Lower lobe of right lung (tissue), 2 donors: ENCODE measurements at regions not wholly inside any gene's neighbourhood (a gene's known extent, or its start where the extent isn't known, plus 50 kb on each side); places are given as distances from the start of the nearest gene placed in this dataset.
A peak's percentile ranks its signal among the peaks of the same experiment; 100 is the strongest.

Experiments used
- ATAC-seq, 2 donors: fragments of 200-7000 bp; cut with Tn5 transposase; one replicate each; pipeline ENCODE4 v1.9.1; 2020 to 2022; ENCODE audit warnings: mild to moderate bottlenecking in 2 of 2, moderate library complexity in 2 of 2
- DNase-seq: peaks from one replicate; pipeline ENCODE4 v3.0.0-alpha.2; 2020
- H3K27ac ChIP-seq: fragments of 200-600 bp; one replicate; pipeline ENCODE4 v1.8.0; 2022
- H3K27me3 ChIP-seq: fragments of 200-600 bp; one replicate; pipeline ENCODE4 v1.8.0; 2022; ENCODE audit warnings: low read depth
- H3K36me3 ChIP-seq: fragments of 200-600 bp; one replicate; pipeline ENCODE4 v1.8.0; 2022; ENCODE audit warnings: mild to moderate bottlenecking
- H3K4me1 ChIP-seq: fragments of 200-600 bp; one replicate; pipeline ENCODE4 v1.8.0; 2022
- H3K4me3 ChIP-seq: fragments of 200-600 bp; one replicate; pipeline ENCODE4 v1.8.0; 2022; ENCODE audit warnings: mild to moderate bottlenecking
- H3K9me3 ChIP-seq: fragments of 200-600 bp; one replicate; pipeline ENCODE4 v1.8.0; 2022
- CTCF ChIP-seq: fragments of 200-600 bp; IDR thresholded peaks from one replicate; pipeline ENCODE4 v1.8.0; 2022; ENCODE audit warnings: antibody characterized with exemption, mild to moderate bottlenecking
- intact Hi-C: fragments of 100-400 bp; cut with DNase I; formaldehyde crosslinking; loops from one replicate; pipeline ENCODE4 v1.11.0; 2022
- donor health status: DM: no; HTN: yes; CAD: no; lungs with severe emphysema.

DNA sequence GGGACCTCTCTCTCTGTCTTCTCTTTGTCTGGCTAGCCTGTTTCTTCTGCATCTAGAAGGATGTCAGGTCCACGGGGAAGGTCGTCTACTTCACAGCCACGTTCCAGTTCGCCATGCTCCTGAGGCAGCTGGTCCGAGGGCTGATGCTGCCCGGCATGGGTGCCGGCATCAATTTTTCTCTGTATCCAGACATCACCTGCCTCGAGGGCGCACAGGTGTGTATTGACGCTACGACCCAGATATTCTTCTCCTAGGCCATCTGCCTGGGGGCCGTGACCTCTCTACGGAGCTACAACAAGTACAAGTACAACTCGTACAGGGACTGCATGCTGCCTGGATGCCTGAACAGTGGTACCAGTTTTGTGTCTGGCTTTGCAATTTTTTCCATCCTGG, 841.6 kb upstream of the TMPRSS15 start:
- no peak overlapping the region for H3K4me3 ChIP-seq
- no peaks in the 10 kb centered on the region for H3K36me3 ChIP-seq
- H3K27me3 ChIP-seq, result no peaks in the 10 kb centered on the region
- intact Hi-C loops, result no loop called here
- ATAC-seq (peak in 1 of 2 donors; percentile 37), DNase-seq (no peak)
- H3K27ac ChIP-seq, result no peak overlapping the region
- no peaks in the 10 kb centered on the region for H3K4me1 ChIP-seq
- H3K9me3 ChIP-seq, result no peaks in the 10 kb centered on the region
- no peak for TF ChIP-seq CTCF

DNA sequence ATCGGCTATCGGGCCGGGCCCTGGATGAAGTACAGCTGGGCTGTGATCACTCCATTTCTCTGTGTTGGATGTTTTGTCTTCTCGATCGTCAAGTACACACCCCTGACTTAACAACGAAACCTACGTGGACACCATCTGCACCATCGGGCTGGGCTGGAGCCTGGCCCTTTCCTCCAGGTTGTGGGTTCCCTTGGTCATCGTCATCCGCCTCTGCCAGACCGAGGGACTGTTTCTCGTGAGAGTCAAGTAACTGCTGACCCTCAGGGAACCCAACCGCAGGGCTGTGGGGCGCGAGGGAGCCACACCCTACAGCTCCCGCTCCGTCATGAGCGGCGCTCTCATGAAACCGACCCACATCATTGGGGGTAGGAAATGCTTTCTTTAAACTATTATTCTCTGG, 842.4 kb upstream of the TMPRSS15 start:
- DNase-seq, result no peak
- no peak overlapping the region for H3K27ac ChIP-seq
- no peak overlapping the region for H3K4me3 ChIP-seq
- ATAC-seq, result no peak
- no peaks in the 10 kb centered on the region for H3K27me3 ChIP-seq
- intact Hi-C loops, result no loop called here
- H3K4me1 ChIP-seq, result no peaks in the 10 kb centered on the region
- no peak for TF ChIP-seq CTCF
- H3K36me3 ChIP-seq, result no peaks in the 10 kb centered on the region
- H3K9me3 ChIP-seq, result no peaks in the 10 kb centered on the region

- DNase-seq, result no peak
- TF ChIP-seq CTCF, result no peak
Observed at GRCh38 chr21:19256934-19257660, 853.5 kb upstream of the TMPRSS15 start.

DNA sequence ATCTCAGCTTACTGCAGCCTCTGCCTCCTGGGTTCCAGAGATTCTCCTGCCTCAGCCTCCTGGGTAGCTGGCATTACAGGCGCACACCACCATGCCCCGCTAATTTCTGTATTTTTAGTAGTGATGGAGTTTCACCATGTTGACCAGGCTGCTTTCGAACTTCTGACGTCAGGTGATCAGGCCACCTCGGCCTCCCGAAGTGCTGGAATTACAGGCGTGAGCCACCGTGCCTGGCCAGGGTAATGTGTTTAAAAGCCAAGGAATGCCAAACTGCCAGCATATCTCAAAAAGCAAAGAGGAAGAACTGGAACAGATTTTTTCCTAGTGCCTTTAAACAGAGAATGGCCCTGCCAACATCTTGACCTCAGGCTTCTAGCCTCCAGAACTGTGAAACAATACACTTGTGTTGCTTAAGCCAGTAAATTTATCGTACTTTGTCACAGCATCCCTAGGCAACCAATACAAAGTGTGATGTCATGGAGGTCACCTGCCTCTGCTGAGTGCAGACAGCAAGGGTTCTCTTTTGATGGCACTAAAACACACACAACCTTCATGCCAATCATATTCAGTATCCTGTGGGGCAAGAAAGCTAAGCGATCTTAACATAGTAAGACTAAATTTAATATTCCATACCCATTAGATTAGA, 858.3 kb upstream of the TMPRSS15 start:
- no peak for TF ChIP-seq CTCF
- H3K27ac ChIP-seq, result no peak overlapping the region
- H3K9me3 ChIP-seq, result no peaks in the 10 kb centered on the region
- DNase-seq (no peak), ATAC-seq (no peak)
- H3K4me3 ChIP-seq, result no peak overlapping the region
- no peaks in the 10 kb centered on the region for H3K4me1 ChIP-seq
- no peaks in the 10 kb centered on the region for H3K36me3 ChIP-seq
- H3K27me3 ChIP-seq, result no peaks in the 10 kb centered on the region
- intact Hi-C loops, result no loop called here

More at GRCh38 chr21:19256934-19257660, 853.5 kb upstream of the TMPRSS15 start:
- H3K27ac ChIP-seq, result no peak overlapping the region
- H3K4me1 ChIP-seq, result no peaks in the 10 kb centered on the region
- H3K27me3 ChIP-seq, result no peaks in the 10 kb centered on the region
- no peaks in the 10 kb centered on the region for H3K9me3 ChIP-seq
- no peak overlapping the region for H3K4me3 ChIP-seq
- intact Hi-C loops, result loop anchor here (10.0 kb wide), 1 partner anchor 58 kb away; no protein-coding TSS in a partner anchor
- ATAC-seq, result no peak
- no peaks in the 10 kb centered on the region for H3K36me3 ChIP-seq

DNA sequence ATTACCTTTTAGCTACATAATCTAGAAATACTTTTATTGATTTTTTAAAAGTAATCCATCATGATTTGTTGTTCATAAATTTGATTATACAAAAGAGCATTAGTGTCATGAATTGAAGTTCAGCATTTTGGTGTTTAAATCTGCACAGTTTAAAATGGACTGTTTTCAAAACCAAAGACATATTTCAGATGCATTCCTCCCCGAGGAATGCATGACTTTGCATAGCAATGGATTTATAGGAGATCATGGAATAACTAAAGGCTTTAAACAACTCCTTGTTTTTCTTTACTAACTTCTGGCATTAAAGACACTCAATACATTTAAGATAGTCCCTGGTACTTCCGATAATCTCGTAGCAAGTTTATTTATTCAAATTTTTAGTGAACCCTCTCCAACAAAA, 863.1 kb upstream of the TMPRSS15 start:
- Histone ChIP-seq H3K36me3 (no peaks in the 10 kb centered on the region), H3K27ac (no peak overlapping the region), H3K4me1 (no peaks in the 10 kb centered on the region), H3K27me3 (no peaks in the 10 kb centered on the region), H3K4me3 (no peak overlapping the region), H3K9me3 (no peaks in the 10 kb centered on the region)
- TF ChIP-seq CTCF, result no peak
- intact Hi-C loops, result no loop called here
- ATAC-seq, result no peak
- DNase-seq, result no peak
